ENCODE measurements at regions not wholly inside any gene's neighbourhood (a gene's known extent, or its start where the extent isn't known, plus 50 kb on each side); places are given as distances from the start of the nearest gene placed in this dataset.

DNA sequence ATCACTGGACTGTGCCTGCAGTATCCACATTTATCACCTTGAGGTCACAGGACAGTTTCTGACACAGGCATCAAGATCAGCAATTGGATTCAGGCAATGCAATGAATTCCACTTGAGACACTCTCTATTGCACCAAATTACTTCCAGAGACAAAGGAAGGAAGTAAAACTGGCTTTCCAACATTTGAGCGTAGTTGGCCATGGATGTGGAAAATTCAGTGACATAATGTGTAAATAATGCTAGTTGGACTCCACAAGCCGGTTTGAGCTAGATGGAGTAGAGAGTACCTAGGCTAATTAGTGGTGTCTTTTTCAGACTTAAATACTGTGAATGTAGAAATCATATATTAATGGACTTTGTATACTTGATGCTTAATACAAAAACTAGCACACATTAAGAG, 168.3 kb upstream of the SYT1 start:
- TF ChIP-seq GATA2 (IDR thresholded peaks at IDR 0.05; ENCODE audit: low read depth, low read length) (no peak), GATA3 (IDR thresholded peaks at IDR 0.05; ENCODE audit: low read depth, low read length) (no peak)
